H1 (cell line): ENCODE measurements at regions not wholly inside any gene's neighbourhood (a gene's known extent, or its start where the extent isn't known, plus 50 kb on each side); places are given as distances from the start of the nearest gene placed in this dataset.

Source experiments
- ATF3 ChIP-seq: IDR thresholded peaks from 2 replicates; pipeline ENCODE4 v1.6.1; 2011; ENCODE audit warnings: low read depth, mild to moderate bottlenecking, low read length; ENCODE audit not compliant: insufficient read depth
- CTCF ChIP-seq, 3 experiments: IDR thresholded peaks; 1 replicate in 2 of 3; 2 replicates in 1 of 3; pipeline versions ENCODE4 v1.5.1 to v1.6.1; 2011; ENCODE audit warnings: low read length in 3 of 3, mild to moderate bottlenecking in 3 of 3, inconsistent platforms in 2 of 3, low read depth in 1 of 3, moderate library complexity in 1 of 3; ENCODE audit not compliant: insufficient read depth in 1 of 3; ENCODE audit errors: control extremely low read depth in 1 of 3
- EZH2 ChIP-seq: fragments of 200-600 bp; sonication (generic); IDR thresholded peaks from 2 replicates; pipeline ENCODE4 v1.7.1; 2012; ENCODE audit warnings: low read depth, mild to moderate bottlenecking, moderate library complexity, low read length, inconsistent platforms; ENCODE audit not compliant: severe bottlenecking
- JUN ChIP-seq: IDR thresholded peaks from 2 replicates; pipeline ENCODE4 v1.6.1; 2011; ENCODE audit warnings: low read depth, mild to moderate bottlenecking, improper control_type of control experiment, low read length
- JUND ChIP-seq: IDR thresholded peaks from 2 replicates; pipeline ENCODE4 v1.6.1; 2011; ENCODE audit warnings: mild to moderate bottlenecking, improper control_type of control experiment, low read length
- POU5F1 ChIP-seq: IDR thresholded peaks from 2 replicates; pipeline ENCODE4 v1.6.1; 2011; ENCODE audit warnings: low read depth, mild to moderate bottlenecking, low read length, moderate library complexity
- RFX5 ChIP-seq: IDR thresholded peaks from 2 replicates; pipeline ENCODE4 v1.6.1; 2011; ENCODE audit warnings: low read depth, low read length, improper control_type of control experiment, borderline replicate concordance
- SIRT6 ChIP-seq: IDR thresholded peaks from one replicate; pipeline ENCODE4 v1.7.1; 2012; ENCODE audit warnings: low read length, inconsistent platforms
- SP1 ChIP-seq: IDR thresholded peaks from 2 replicates; pipeline ENCODE4 v1.6.1; 2011; ENCODE audit warnings: low read depth, low read length
- SP2 ChIP-seq: IDR thresholded peaks from 2 replicates; pipeline ENCODE4 v1.6.1; 2012; ENCODE audit warnings: mild to moderate bottlenecking, low read length, inconsistent platforms
- SRF ChIP-seq: IDR thresholded peaks from 2 replicates; pipeline ENCODE4 v1.6.1; 2011; ENCODE audit warnings: mild to moderate bottlenecking, low read depth, low read length, moderate library complexity
- ZNF274 ChIP-seq: IDR thresholded peaks from 2 replicates; pipeline ENCODE4 v1.7.0; 2012; ENCODE audit warnings: low read length, borderline replicate concordance; ENCODE audit errors: extremely low read depth

GRCh38 chr14:42750771-42751170 lies 1144.1 kb downstream of the LRFN5 start:
- TF ChIP-seq JUND: no peak
- no peak for TF ChIP-seq RFX5
- no peak for TF ChIP-seq SIRT6
- TF ChIP-seq SRF: no peak
- no peak for TF ChIP-seq SP2
- no peak for TF ChIP-seq ATF3
- no peak for TF ChIP-seq CTCF (IDR thresholded peaks at IDR 0.05; ENCODE audit: control extremely low read depth in 1 of 3, insufficient read depth in 1 of 3, low read depth in 1 of 3, low read length in 3 of 3)
- TF ChIP-seq SP1: no peak
- no peak for TF ChIP-seq EZH2
- TF ChIP-seq ZNF274: no peak
- no peak for TF ChIP-seq POU5F1
- TF ChIP-seq JUN: no peak
